ENCODE measurements at regions not wholly inside any gene's neighbourhood (a gene's known extent, or its start where the extent isn't known, plus 50 kb on each side); places are given as distances from the start of the nearest gene placed in this dataset.

- TF ChIP-seq CTCF (IDR thresholded peaks at IDR 0.05) = no peak
- TF ChIP-seq POLR2A (IDR thresholded peaks at IDR 0.05) = no peak
Measured at GRCh38 chr18:8882632-8883408, 177.5 kb downstream of the MTCL1 start.
